ENCODE measurements at regions not wholly inside any gene's neighbourhood (a gene's known extent, or its start where the extent isn't known, plus 50 kb on each side); places are given as distances from the start of the nearest gene placed in this dataset.
"Not testable (repeated sequence)": the region's sequence is repeated elsewhere in the genome, so short reads cannot be mapped to it uniquely, and the experiment has no call there.

DNA sequence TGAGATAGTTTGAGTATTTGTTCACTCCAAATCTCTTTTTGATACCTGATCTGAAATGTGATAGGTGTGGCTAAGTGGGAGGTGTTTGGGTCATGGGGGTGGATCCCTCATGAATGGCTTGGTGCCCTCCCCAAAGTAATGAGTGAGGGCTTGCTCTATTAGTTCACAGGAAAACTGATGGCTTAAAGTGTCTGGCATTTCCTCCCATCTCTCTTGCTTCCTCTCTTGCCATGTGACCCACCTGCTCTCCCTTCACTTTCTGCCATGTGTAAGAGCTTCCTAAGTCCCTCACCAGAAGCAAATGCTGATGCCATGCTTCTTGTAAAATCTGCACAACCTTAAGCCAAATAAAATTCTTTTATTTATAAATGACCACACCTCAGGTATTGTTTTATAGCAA lies 61.1 kb downstream of the MAD2L1 start:
- no peak for FAIRE-seq

DNA sequence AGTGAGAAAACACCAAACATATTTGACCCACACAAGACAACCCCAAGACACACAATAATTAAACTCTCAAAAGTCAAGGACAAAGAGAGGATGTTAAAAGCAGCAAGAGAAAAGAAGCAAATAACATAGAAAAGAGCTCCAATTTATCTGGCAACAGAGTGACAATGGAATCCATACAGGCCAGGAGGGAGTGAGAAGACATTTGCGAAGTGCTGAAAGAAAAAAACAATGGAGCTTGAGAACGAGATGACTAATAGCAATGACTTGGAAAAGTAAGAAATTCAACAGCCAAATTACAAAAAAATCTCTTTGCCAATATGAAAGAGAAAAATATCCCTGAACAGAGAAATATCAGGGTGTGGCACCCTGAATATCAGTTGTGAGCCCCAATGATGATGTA lies 61.6 kb downstream of the MAD2L1 start:
- no peak for FAIRE-seq

DNA sequence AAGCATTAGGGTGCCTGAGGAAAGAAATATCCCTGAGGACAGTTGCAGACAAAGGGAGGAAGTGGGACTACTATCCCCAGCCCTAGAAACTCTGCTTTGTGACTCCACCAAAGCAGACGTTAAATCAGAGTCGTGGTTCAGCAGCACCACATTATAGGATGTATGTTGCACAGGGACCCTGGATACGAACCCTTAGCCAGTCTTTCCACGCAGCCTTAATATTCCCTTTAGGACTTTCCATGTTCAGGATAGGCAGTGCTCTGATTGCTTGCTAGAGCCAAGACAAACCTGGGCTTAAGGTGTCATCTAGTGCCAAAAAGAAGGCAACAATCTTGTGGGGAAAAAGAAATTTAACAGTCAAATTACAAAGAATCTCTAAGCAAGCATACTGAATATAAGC lies 62.6 kb downstream of the MAD2L1 start:
- FAIRE-seq, result no peak

DNA sequence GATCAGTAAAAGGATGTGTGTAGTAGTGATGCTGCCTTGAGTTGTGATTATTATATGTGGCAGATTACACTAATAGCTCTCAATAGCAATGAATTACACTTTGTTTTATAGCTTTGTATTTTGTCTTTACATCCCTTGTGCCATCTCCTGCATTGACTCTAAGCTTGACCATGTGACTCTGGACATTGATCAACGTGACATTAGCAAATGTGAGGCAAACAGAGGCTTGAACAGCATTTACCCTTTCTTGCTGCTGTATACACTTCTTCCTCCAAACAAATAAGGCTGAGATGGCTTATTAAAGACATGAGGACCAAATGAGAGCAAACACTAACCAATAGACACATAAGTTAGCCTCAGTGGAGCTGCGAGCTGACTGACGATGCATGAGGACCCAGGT lies 63.5 kb downstream of the MAD2L1 start:
- no peak for FAIRE-seq

DNA sequence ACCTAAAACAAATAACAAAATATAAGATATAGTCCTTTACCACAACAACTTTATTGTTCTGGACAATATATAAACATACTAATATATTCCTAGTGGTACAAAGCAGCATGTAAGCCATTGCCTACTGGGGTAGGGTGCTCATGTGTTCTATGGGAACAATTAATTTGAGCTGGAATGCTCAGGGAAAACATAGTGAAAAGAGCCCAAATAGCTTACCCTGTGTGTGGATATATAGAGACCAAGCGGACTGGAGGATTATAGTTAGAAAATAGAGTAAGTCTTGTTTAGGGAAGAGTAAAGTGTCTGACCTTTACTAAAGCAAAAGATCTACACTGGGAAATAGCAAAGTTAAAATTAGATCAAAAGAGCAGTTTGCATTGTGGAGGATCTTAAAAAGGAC lies 64.8 kb downstream of the MAD2L1 start:
- no peak for FAIRE-seq

DNA sequence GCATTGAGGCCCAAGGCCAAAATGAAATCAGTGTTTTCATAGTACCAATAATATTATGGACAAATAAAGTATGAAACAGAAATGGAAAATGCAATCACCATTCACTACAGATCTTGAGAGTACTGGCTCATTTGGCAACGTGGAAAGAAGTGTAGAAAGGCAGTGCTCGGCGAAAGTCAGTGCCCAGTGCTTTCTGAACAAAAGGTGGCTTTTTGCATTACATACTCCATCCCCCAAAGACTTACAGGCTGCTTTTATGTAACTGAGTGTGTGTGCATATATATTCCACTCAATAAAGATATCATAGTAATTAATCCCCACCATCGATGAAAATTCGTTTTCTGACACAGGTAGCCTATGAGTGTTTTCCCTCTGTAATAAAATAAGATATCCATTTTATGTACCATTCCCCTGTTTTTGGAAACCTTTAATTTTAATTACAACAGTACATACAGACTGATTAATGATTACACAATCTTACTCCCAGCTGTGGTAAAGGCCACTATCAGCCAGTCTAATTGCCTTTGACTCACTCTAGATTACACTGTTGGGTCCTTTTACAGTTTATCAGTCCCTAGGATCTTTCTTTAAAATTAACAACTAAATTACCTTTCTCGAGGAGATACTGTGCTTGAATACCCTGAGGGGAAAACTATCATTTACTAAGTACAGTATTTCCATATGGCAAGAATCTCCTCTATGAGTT lies 65.9 kb downstream of the MAD2L1 start:
- no peak for FAIRE-seq

DNA sequence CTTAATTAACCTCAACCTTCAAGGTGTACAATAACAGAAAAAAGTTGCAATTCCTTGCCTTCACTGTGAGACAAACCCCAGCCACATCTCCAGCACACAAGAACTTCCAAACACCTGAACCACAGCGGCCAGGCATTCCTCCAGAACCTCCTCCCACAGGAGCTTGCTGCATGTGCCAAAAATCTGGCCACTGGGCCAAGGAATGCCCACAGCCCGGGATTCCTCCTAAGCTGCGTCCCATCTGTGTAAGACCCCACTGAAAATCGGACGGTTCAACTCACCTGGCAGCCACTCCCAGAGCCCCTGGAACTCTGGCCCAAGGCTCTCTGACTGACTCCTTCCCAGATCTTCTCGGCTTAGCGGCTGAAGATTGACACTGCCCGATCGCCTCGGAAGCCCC lies 70.6 kb downstream of the MAD2L1 start:
- not testable (repeated sequence) for FAIRE-seq

DNA sequence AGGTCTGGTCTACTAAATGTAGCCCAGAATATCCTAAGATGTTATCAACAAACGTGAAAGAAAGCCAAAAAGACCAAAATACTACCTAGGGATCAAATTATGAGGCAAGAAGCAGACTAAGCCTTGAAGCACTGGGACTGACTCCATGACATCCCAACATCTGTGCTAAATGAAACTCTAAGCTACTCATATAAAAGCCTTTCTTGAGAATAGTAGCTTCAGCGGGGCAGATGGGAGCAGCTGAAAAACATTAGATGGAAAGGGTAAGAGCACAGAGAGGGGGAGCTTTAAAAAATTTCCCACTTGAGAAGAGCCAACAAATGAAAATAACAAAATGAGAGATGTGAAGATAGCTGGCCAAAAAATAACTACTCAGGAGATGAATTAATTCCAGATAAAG lies 81.7 kb downstream of the MAD2L1 start:
- no peak for FAIRE-seq

DNA sequence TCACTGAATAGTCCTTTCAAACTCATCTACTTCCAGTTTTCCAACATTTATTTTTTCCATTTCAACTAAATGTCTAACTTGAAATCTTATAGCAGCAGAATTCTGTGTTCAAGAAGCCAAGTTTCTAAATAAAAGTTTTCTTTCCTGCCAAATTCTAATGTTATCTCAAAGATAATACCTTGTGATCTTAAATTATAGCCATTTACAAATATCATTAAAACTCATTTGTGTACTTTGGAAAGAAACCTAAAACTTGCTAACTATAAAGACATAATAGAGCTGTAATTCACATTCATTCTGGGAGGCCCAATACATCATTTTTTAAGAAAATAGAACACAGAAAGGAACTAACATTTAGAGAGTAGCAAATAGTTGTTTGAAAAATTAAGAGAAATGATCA lies 83.9 kb downstream of the MAD2L1 start:
- no peak for FAIRE-seq

DNA sequence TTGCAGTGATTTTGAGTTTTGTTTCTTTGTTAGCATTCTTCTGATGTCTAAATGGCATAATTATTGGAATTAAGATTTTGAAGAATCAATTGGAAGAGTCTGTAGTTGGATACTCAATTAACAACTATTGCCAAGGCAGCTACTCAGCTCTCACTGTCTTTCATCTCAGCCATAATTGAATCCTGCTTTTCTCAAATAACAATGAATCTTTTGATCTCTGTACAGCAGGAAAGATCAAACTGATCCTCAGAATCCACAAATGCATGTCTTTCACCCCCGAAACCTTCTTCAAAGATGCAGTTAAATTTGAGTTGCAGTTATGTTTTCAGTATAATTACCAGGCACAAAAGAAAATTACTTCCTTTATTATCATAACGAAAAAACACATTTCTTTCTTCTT lies 86.2 kb downstream of the MAD2L1 start:
- no peak for FAIRE-seq

DNA sequence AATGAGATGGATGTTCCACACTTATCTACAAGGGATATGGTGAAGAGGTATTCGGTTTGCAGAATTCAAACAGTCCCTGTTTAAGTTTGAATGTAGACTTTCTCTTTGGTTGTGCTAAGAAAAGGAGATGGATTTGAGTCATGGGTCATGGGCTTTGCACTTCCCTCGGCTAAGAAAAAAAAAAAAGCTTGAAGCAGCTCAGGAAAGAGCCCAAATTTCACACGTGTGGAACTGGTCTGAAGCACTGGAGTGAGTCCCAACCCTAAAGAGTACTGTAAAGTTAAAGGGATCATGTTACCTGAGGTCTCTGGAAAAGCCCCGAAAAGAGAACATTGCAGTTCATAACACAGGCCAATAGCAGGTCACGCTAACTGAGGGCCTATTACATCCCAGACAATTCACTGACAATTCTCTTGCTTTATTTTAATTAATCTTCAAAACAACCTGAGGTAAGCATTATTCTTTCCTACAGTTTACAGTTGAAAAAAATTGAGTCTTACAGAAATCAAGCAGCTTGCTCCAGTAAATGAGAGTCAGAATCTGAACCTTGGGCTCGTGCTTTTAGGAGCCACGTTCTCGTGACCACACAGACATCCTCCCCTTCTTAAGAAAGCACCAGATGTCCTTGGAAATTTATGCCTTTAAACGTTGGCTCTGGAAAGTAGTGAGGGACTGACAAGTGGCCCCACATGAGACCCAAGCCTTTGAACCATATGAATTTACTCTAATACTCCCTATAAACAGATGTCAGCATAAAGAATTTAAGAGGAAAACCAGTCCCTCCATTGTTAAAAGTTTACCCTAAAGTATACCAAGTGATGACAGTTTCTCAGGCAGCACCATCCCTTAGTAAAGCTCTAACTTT lies 89.3 kb downstream of the MAD2L1 start:
- FAIRE-seq, result no peak

DNA sequence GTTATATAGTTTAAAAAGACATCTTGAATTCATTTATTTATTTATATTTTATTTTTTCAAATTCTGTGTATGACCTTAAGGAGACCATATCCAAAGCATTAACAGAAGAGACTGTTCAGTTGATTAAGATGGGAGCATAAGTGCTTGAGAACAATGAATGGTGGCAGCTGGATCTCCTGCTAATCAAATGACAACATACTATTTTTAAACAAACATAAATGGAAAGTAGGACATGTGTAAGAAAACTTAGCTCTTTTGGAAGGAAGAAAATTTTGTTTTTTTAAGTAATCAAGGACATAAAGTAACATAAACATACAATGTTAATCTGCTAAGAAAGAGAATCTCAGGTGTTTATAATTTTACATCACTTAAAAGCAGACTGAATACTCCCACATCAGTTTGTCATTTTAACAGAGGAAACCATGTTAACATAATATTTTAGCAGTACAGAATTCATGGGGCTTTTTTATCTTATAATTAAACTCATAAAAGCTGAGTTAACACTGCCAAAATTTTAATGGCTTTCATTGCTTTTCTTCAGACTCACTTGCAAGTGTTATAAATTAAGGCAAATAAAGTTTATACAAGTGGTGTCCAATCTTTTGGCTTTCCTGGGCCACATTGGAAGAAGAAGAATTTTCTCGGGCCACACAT lies 95.1 kb downstream of the MAD2L1 start:
- FAIRE-seq, result no peak

DNA sequence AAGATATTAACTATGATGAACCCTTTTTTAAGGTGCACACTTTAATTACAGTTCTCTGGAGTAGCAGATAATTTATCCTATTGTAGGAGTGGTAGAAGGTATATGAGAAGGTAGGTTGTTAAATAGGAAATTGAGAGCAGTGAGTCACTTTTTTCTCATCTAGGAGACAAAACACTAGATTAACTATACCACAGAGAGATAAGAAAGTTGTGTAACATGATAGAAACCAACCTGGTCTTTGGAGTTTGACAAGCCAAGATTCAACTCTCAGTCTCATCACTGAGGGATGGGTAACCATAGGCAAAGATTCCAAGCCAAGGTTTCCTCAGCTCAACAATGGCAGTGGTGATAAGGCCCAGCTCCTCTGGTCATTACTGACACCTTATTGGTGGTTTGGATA lies 104.0 kb downstream of the MAD2L1 start:
- FAIRE-seq, result no peak

DNA sequence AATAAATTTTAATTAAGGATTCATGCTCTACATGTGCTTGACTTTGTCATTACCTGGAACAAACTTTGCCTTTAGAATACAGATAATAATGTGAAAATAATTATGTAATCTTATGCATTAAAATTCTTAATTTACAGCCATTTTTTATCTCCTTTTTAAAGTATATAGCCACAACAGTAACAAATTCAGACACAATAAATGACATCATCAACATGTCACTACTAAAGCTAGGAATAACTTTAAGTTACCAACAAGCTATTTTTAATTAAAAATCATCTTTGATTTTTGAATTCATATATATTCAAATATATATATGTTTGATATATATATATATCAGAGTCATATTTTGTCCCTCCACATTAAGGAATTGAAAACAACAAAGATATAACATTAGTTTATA lies 107.7 kb downstream of the MAD2L1 start:
- FAIRE-seq, result no peak

DNA sequence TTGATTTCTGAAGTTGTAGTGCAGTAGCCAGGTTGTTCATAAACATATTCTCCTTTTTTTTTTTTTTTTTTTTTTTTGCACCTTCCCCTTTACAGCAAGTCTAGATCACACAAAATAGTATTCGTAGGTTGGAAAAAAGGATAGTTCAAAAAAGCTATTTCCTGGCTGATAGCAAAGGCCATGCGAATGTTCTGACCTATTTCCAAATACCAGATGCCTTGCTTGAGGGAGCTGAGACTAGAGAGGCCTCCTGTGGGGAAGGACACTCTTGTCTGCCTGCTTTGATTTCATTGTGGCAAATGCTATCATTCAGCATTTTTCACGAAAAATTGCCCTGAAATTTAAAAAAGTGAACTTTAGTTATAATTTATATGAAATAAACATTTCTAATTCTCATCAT lies 111.4 kb downstream of the MAD2L1 start:
- no peak for FAIRE-seq

DNA sequence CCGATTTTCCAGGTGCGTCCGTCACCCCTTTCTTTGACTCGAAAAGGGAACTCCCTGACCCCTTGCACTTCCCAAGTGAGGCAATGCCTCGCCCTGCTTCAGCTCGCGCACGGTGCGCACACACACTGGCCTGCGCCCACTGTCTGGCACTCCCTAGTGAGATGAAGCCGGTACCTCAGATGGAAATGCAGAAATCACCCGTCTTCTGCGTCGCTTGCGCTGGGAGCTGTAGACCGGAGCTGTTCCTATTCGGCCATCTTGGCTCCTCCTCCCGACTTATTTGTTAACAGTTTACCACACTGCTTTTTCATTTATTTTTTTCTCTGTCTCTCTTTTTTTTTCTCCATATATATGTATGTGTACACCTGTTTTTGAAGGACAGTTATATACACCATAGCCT lies 112.2 kb downstream of the MAD2L1 start:
- FAIRE-seq, result not testable (repeated sequence)

DNA sequence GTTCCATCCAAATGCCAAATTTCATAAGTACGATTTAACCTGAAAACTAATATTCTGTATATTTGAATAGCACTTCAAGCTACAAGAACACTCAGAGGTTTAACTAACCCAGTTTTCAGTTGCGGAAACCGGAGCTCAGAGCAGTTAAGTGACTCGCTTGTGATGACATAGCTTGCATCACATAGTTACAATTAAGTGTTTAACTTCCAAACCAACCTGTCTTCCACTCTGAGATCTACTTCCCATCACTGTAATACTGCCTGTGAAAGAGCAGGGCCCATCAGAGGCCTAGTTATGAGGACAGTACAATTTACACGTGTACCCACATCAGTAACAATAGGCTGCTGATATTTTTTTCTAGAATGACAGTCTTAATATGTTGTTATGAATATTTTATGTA lies 120.3 kb downstream of the MAD2L1 start:
- no peak for FAIRE-seq

DNA sequence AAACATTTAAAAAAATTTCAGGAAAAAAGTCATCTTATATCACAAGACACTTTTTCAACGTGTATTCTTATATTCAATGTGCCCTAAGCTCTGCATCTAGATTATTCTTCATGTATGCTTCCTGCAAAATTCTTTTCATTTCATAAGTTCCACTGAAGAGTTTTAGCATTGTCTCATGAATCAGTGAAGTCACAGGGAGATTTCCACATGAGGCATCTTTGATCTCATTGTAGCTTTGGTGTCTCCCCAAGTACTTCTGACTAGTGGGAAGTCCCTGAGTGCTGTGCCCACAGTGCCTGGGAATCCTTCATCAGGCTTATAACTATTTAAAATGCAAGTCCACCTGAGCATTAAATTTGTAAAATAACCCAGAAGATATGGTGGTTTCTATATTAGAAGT lies 123.8 kb downstream of the MAD2L1 start:
- no peak for FAIRE-seq

DNA sequence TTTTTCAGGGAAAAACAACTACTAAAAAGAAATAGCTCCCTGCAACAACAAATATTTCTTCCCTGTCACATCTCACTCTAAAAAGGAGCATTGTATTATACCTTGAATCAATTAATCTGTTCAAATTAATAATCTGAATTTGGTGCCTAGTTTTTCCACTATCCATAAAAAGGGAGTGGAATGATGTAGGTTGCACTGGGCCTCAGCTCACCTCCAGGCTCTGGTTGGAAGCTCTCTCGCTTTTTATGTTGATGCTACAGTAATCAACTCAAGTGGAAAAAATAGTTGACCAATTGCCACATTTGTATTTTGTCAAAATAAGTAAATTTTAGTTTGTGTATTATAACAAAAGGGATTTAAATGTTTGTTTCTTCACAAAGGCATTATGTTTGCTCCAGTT lies 126.1 kb downstream of the MAD2L1 start:
- no peak for FAIRE-seq

DNA sequence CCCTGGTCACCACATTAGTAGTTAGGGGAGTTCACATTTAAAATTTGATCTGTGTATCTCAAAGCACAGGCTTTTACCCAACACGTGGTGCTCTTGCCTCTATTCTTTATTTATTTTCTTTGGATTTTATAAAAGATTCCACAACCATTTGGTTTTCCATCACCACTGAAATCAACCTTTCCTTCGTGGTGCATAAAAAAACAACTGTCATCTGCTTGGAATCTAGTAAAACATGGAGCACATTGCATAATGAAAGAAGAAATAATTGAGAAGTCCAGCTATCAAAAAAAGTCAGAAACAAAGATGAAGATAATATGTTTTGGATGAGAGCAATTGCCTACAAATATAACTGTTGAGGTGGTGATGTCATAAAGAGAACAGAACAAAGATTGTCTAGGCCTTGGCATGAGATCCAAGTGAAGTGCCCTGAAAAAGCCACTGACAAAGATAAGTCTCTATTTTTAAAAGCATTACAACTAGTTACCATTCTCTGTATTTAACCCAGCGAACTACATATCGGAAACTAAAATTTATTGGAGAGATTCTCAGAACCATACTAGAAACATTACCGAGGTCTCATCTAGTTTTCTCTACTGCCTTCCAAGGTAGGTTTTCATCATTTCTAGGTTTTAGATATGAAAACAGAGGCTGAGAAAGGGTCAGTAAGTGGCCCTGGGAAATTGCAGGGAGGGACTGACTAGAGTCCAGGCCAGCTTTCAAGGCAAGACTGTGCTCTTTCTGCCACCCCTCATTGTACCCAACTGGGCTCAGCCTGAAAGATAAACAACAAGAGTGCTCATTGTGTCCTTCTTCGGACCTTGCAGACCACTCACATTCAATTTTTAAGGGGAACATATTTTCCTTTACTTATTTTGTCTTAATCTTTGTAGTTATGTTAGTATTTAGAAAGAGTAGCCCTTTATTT lies 127.3 kb downstream of the MAD2L1 start:
- no peak for FAIRE-seq

DNA sequence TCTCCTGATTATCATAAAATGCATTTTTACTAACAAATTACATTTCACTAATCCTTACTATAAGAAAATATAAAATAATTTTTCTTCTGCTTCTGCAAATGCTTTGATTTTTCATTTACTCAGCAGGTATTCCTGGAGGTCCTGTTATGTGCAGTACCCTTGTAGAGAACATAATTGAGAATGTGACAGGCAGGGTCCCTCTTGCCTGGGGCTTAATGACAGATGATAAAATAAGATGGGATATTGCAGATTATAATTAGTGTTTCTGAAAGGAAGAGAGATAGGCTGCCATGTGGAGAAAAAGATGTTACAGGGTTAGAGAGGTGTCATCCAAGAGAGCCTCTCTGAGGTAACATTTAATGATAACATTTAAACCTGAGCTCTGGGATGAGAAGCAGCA lies 128.9 kb downstream of the MAD2L1 start:
- FAIRE-seq, result no peak

DNA sequence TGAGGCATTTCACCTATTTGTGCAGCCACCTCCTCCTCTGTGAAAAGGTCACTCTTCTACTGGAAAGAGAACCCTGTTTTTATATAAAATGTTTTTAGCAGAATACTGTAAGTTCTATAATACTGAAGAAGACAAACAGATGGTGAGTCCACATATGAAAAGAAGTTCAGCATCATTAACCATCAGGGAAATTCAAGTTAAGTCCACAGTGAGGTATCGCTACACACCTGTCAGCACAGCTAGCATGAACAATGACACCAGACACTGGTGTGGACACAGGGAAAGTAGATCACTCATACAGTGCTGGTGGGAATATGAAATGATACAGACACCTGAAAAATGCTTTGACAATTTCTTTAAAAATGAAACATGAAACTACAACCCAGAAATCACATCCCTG lies 133.0 kb downstream of the MAD2L1 start:
- no peak for FAIRE-seq

DNA sequence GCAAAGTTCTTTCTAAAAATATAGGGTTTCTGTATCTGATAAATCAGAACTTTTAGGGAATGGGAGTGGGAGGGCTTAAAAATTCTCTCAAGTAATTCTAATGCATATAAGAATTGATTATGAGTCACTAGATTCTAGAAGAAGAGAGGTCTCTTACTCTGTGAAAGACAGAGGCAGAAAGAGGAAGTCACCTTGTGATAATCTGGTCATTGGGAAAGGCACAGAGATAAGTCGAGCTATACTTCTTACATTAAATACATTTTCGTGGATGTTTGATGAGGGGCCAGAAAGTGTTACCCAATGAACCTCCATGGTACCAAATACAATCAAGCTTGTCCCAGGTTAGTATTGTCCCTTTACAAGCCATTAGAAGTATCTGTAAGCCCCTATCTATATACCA lies 134.4 kb downstream of the MAD2L1 start:
- FAIRE-seq, result no peak
